Loucy (cell line): ENCODE measurements at regions not wholly inside any gene's neighbourhood (a gene's known extent, or its start where the extent isn't known, plus 50 kb on each side); places are given as distances from the start of the nearest gene placed in this dataset.

Experiments used
- H2AFZ ChIP-seq: fragments of 200-600 bp; sonication (generic); 2 replicates; pipeline ENCODE4 v1.6.0; 2016; ENCODE audit warnings: antibody characterized with exemption, mild to moderate bottlenecking, low read length, moderate library complexity
- H3F3A ChIP-seq: fragments of 200-600 bp; 2 replicates; pipeline ENCODE4 v1.6.0; 2016; ENCODE audit warnings: antibody characterized with exemption, low read depth, mild to moderate bottlenecking
- H3K27me3 ChIP-seq: fragments of 200-600 bp; sonication (generic); 2 replicates; pipeline ENCODE4 v1.6.1; 2014; ENCODE audit warnings: low read length, mild to moderate bottlenecking; ENCODE audit not compliant: insufficient read depth, poor library complexity, severe bottlenecking
- H3K36me3 ChIP-seq: fragments of 200-600 bp; sonication (generic); 2 replicates; pipeline ENCODE4 v1.6.1; 2016; ENCODE audit warnings: low read length; ENCODE audit not compliant: insufficient read depth
- H3K4me1 ChIP-seq: fragments of 200-600 bp; sonication (generic); 2 replicates; pipeline ENCODE4 v1.5.1; 2014; ENCODE audit warnings: low read length, mild to moderate bottlenecking; ENCODE audit not compliant: insufficient read depth, poor library complexity, severe bottlenecking
- H3K4me2 ChIP-seq: fragments of 200-600 bp; sonication (generic); 2 replicates; pipeline ENCODE4 v1.6.0; 2014; ENCODE audit warnings: antibody characterized with exemption, low read length, low read depth, mild to moderate bottlenecking; ENCODE audit not compliant: poor library complexity, severe bottlenecking
- H3K4me3 ChIP-seq: fragments of 200-600 bp; sonication (generic); 2 replicates; pipeline ENCODE4 v1.5.1; 2014; ENCODE audit warnings: low read length, mild to moderate bottlenecking, mixed read lengths; ENCODE audit not compliant: poor library complexity, severe bottlenecking
- H3K79me2 ChIP-seq: fragments of 200-600 bp; sonication (generic); 2 replicates; pipeline ENCODE4 v1.6.1; 2014; ENCODE audit warnings: low read length; ENCODE audit not compliant: insufficient read depth
- H3K9ac ChIP-seq: fragments of 200-600 bp; sonication (generic); 2 replicates; pipeline ENCODE4 v1.6.0; 2014; ENCODE audit warnings: mild to moderate bottlenecking, low read depth, low read length, moderate library complexity; ENCODE audit not compliant: poor library complexity, severe bottlenecking
- H3K9me2 ChIP-seq: fragments of 200-600 bp; sonication (generic); replicated peaks from 2 replicates; pipeline ENCODE4 v1.6.1; 2016; ENCODE audit warnings: low read depth, low read length, mixed read lengths
- H3K9me3 ChIP-seq: fragments of 200-600 bp; sonication (generic); 2 replicates; pipeline ENCODE4 v1.6.1; 2014; ENCODE audit warnings: mild to moderate bottlenecking, antibody characterized with exemption, low read length, low read depth; ENCODE audit not compliant: insufficient read depth
- H4K20me1 ChIP-seq: fragments of 200-600 bp; sonication (generic); 2 replicates; pipeline ENCODE4 v1.6.0; 2014; ENCODE audit warnings: antibody characterized with exemption, low read length, mild to moderate bottlenecking; ENCODE audit not compliant: insufficient read depth, poor library complexity, severe bottlenecking
- CTCF ChIP-seq: fragments of 200-600 bp; sonication (generic); conservative IDR thresholded peaks from 2 replicates; pipeline ENCODE4 v1.5.1; 2014; ENCODE audit warnings: mild to moderate bottlenecking, antibody characterized with exemption, low read length
- EZH2phosphoT487 ChIP-seq: fragments of 200-600 bp; IDR thresholded peaks from 2 replicates; pipeline ENCODE4 v1.6.1; 2018; ENCODE audit warnings: antibody characterized with exemption, mild to moderate bottlenecking, moderate library complexity, borderline replicate concordance

- Histone ChIP-seq H3K36me3 (no peaks in the 10 kb centered on the region), H3K9me3 (no peaks in the 10 kb centered on the region), H3K4me3 (no peak overlapping the region), H3F3A (no peaks in the 10 kb centered on the region), H3K9me2 (no peaks in the 10 kb centered on the region), H2AFZ (no peak overlapping the region), H3K4me2 (no peak overlapping the region), H3K4me1 (no peaks in the 10 kb centered on the region), H3K9ac (no peak overlapping the region), H4K20me1 (no peaks in the 10 kb centered on the region), H3K27me3 (no peaks in the 10 kb centered on the region), H3K79me2 (no peaks in the 10 kb centered on the region)
- TF ChIP-seq EZH2phosphoT487 (no peak), CTCF (no peak)
Observed at GRCh38 chr20:63121749-63122405, 94.1 kb downstream of the YTHDF1 start.

- H3K36me3 ChIP-seq: no peaks in the 10 kb centered on the region
- no peaks in the 10 kb centered on the region for H3K4me1 ChIP-seq
- H3K79me2 ChIP-seq: no peaks in the 10 kb centered on the region
- no peak overlapping the region for H3K9ac ChIP-seq
- no peaks in the 10 kb centered on the region for H3K27me3 ChIP-seq
- H2AFZ ChIP-seq: no peak overlapping the region
- H4K20me1 ChIP-seq: no peaks in the 10 kb centered on the region
- no peak overlapping the region for H3K4me3 ChIP-seq
- TF ChIP-seq CTCF (no peak), EZH2phosphoT487 (no peak)
- H3K9me3 ChIP-seq: no peaks in the 10 kb centered on the region
- H3F3A ChIP-seq: no peaks in the 10 kb centered on the region
- H3K4me2 ChIP-seq: no peak overlapping the region
- H3K9me2 ChIP-seq: no peaks in the 10 kb centered on the region
Observed at GRCh38 chr20:63121246-63121645, 94.7 kb downstream of the YTHDF1 start.

GRCh38 chr20:63120808-63121090 is 95.2 kb downstream of the YTHDF1 start:
- Histone ChIP-seq H3K27me3 (no peaks in the 10 kb centered on the region), H3K36me3 (no peaks in the 10 kb centered on the region)
- no peak for TF ChIP-seq CTCF
- TF ChIP-seq EZH2phosphoT487: no peak

More at GRCh38 chr20:63120808-63121090, 95.2 kb downstream of the YTHDF1 start:
- no peak overlapping the region for H2AFZ ChIP-seq
- no peaks in the 10 kb centered on the region for H3F3A ChIP-seq
- H3K79me2 ChIP-seq: no peaks in the 10 kb centered on the region
- H3K4me2 ChIP-seq: no peak overlapping the region
- no peak overlapping the region for H3K9ac ChIP-seq
- H3K9me3 ChIP-seq: no peaks in the 10 kb centered on the region
- H4K20me1 ChIP-seq: no peaks in the 10 kb centered on the region
- H3K4me3 ChIP-seq: no peak overlapping the region
- no peaks in the 10 kb centered on the region for H3K4me1 ChIP-seq
- no peaks in the 10 kb centered on the region for H3K9me2 ChIP-seq
